ENCODE measurements at regions not wholly inside any gene's neighbourhood (a gene's known extent, or its start where the extent isn't known, plus 50 kb on each side); places are given as distances from the start of the nearest gene placed in this dataset.
"Not testable (repeated sequence)": the region's sequence is repeated elsewhere in the genome, so short reads cannot be mapped to it uniquely, and the experiment has no call there.

DNA sequence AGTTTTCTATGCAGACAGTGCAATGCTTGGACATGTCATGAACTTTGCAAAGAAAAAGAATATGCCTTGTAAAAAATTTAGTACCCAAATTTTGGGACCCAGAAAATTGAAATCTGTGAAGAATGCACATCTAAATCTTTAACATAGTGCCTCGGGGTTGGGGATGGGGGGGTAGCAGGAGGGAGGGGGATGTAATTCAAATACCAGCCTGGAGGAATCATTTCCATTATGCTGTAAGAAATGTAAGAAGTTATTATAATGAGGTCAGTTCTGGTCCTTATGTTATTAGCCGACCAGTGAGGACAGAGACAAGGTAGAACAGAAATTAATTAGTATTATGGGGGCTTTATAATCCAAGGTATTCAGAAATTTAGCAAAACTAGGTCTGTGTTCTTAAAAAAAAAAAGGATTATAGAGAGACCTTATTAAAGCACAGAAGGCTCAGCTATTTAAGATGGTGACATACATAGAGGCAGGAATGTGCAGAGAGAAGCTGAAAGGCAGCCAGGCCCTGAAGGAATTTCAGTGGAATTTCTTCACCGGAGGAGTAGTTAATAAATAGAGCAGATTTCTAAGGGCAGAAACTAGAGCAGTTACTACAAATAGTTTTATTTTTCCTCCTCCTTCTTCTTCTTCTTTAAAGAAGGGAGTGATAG is 89.0 kb upstream of the RBMS1 start:
- intact Hi-C loops (cut with DNase I) = no loop called here
- no peak for DNase-seq

DNA sequence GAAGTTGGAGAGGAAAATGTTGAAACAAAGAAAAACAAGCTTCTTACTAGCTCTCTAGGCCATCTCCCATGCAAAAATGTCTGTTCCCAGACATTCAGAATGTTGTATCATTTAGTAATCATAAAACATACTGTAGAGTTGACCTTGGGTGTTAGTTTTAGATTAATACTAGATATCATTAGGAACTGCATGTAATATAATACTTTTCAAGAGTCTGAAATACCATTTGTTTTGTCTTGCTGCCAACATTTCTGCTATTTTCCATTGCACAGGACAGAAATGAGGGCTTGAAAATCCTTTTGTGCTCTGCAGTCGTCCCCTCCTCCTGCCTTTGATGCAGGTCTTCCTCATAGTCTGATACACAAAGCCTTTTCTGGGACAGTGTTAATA is 89.5 kb upstream of the RBMS1 start:
- no peak for DNase-seq
- intact Hi-C loops (cut with DNase I) = no loop called here

DNA sequence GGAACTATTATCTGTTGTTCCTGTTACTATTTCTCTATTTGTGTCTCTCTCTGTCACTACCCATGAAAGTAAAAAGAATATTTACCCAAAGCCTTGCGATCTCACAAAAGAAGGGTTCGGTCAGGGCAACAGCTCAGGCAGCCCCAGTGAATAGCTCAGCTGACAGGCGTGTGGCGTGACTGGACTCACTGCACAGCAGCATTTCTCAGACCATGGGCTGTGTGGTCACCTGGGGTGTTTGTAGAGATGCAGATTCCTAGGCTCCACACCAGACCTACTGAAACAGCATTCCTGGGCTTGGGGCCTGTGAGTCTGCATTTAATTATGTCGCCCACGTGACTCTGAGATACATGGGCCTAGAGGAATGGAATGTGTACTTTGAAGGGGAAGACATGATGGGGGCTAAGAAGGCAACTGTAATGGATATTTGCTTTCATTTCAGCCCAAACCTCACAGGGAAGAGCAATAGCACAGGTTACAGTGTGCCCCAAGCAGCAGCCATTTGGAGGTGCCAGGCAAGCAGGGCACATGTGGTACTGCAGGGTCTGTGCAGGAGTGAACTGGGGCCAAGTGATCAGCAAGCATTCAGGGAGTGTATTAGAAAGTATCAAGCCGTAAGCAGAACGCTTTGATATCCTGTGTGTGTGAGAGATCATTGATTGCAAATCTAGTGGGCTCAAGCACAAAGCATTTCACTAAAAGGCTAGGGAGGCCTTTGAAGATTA is 90.4 kb upstream of the RBMS1 start:
- intact Hi-C loops (cut with DNase I) = no loop called here
- DNase-seq = no peak

DNA sequence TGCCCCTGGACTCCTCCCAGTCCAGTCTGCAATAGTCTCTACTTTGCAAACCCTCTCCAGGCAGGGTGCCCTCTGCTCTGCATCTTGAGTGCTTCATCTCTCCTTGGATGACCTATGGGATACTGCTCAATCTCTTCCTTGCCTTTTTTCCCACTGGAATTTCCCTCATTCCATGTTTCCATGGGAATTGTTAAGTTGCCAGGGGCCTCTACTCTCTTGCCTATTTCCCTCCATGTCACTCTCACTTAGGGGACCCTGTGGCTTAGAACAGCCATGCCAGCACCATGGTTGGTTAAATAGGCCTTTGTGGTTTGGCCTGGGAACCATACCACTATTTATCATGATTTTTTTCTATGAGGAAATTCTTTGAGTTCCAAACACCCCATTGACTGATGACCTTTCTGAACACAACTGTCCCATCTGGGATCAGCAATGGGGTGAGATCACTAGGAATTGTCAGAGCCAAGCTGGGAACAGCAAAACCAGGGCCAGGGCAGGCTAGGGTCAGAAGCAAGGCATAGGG is 91.4 kb upstream of the RBMS1 start:
- DNase-seq = no peak
- intact Hi-C loops (cut with DNase I) = no loop called here

DNA sequence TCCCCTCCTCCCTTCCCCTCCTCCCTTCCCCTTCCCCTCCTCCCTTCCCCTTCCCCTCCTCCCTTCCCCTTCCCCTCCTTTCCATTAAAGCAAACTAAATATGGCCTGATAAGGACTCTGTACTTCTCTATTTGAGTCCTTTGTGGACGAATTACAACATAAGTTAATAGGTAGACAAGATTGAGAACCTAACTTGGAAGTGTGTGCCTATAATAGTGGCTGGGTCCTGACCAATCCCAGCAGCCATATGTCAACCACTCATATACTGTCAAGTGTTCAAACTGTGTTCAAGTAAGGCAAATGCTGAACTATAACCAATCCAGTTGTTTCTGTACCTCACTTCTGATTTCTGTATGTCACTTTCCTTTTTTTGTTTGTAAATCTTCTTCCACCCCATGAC is 97.1 kb upstream of the RBMS1 start:
- intact Hi-C loops (cut with DNase I) = no loop called here
- no peak for DNase-seq

DNA sequence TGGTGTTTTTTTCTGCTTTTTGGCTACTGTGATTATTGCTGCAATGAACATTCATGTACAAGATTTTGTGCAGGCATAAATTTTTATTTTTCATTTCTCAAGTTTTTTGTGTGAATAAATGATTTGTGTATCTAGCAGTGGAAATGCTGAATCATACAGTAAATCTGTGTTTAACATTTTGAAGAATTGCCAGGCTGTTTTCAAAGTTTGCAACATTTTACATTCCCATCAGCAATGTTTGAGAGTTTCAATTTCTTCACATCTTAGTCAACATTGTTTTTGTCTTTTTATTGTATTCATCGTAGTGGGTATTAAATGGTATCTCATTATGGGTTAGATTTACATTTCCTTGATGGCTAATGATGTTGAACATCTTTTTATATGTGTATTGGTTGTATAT is 98.8 kb upstream of the RBMS1 start:
- intact Hi-C loops (cut with DNase I) = no loop called here
- DNase-seq = no peak

- intact Hi-C loops (cut with DNase I) = no loop called here
- DNase-seq = no peak
These were observed 99.4 kb upstream of the RBMS1 start for GRCh38 chr2:160592993-160593392.

DNA sequence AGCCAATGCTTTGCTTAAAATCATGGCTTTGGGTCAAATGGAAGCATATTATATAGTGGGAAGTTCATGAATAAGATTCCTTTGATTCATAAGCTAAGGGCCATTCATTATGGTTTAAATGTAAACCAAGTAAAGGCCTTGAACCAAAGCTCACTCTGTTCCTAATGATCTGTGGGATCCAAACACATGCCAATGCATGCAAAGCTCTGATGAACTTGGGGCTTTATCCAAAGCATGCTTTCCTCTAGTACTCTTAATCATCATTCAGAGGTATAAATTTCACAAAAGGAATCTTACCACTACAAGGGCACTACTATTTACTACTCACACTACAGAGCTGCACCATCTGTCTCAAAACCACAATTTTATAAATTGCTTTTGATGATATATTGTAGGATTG is 102.8 kb upstream of the RBMS1 start:
- intact Hi-C loops (cut with DNase I) = no loop called here
- no peak for DNase-seq

DNA sequence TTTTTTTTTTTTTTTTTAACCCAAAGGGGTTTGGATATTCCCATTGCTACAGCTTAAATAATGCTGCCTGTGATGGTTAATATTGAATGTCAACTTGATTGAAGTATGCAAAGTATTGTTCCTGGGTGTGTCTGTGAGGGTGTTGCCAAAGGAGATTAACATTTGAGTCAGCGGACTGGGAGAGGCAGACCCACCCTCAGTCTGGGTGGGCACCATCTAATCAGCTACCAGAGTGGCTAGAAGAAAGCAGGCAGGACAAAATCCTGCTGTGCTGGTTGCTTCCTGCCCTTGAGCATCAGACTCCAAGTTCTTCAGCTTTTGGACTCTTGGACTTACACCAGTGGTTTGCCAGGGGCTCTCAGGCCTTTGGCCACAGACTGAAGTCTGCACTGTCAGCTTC is 106.8 kb upstream of the RBMS1 start:
- intact Hi-C loops (cut with DNase I); DNase-seq: not testable (repeated sequence)

GRCh38 chr2:160602073-160602472 is 108.5 kb upstream of the RBMS1 start:
- no peak for DNase-seq
- intact Hi-C loops (cut with DNase I) = no loop called here

- intact Hi-C loops (cut with DNase I) = no loop called here
- DNase-seq = no peak
These were observed 110.3 kb upstream of the RBMS1 start for GRCh38 chr2:160603771-160604510.

- intact Hi-C loops (cut with DNase I) = no loop called here
- no peak for DNase-seq
These were observed 112.7 kb upstream of the RBMS1 start for GRCh38 chr2:160606341-160606740.

- intact Hi-C loops (cut with DNase I) = no loop called here
- no peak for DNase-seq
These were observed 115.0 kb upstream of the RBMS1 start for GRCh38 chr2:160608599-160608998.

DNA sequence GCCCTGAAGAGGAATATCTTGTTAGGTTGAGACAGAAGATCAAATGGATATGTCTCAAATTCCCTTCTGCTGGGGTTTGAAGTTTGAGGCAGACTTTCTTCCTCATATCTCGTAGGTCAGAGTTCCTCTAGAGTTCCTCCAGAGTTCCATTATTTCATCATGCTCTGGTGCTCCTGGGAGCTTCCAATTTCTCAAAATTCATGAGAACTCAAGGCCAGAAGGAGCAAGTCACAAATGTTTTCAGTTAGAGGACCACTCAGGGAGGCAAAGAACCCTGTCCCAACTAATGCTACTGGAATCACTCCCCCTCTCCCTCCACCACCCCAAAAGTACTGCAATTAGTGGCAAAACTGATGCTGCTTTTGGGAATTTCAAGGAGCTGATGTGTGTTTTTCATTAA is 115.7 kb upstream of the RBMS1 start:
- no peak for DNase-seq
- intact Hi-C loops (cut with DNase I) = no loop called here

DNA sequence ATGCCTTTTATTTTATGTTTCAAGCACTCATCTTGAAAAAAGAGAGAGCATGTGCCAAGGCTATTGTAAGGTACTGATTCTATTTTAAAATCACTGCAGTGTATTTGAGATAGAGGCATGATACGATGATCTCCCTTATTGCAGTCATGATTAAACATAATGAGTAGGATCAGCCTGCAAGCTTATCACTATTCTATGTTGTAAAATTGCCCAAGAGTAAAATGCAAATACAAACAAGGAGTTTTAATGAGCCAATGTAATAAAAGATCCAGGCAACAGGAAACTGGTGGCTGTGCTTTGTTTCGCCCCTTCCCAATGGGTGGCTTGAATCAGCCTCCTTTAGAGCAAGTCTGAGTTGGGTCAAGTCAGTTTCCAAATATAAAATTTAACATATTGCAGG is 116.4 kb upstream of the RBMS1 start:
- no peak for DNase-seq
- intact Hi-C loops (cut with DNase I) = no loop called here

- DNase-seq = no peak
- intact Hi-C loops (cut with DNase I) = no loop called here
These were observed 118.8 kb upstream of the RBMS1 start for GRCh38 chr2:160612266-160612856.

- DNase-seq = no peak
- intact Hi-C loops (cut with DNase I) = no loop called here
These were observed 120.0 kb upstream of the RBMS1 start for GRCh38 chr2:160613466-160614153.

- intact Hi-C loops (cut with DNase I) = no loop called here
- no peak for DNase-seq
These were observed 120.8 kb upstream of the RBMS1 start for GRCh38 chr2:160614391-160614790.

DNA sequence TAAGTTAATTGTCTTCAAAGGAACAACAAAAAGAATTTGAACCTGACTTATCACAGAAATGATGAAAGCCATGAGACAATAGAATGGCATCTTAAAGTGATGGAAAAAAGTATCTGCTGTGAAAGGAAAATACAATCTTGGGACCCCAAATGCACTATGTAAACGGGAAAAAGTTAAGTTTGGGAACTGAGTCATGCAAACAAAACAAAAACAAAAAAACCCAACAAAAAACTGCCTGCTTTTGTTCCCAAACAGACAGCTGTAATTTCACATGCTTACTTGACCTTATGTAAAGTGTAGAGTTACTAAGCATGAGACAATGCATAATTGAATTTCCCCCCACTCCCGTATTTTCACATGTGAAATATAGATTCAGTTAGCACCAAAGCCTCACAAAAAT is 122.1 kb upstream of the RBMS1 start:
- no peak for DNase-seq
- intact Hi-C loops (cut with DNase I) = no loop called here

Data from head of caudate nucleus (tissue), 42 donors.